ENCODE measurements at regions not wholly inside any gene's neighbourhood (a gene's known extent, or its start where the extent isn't known, plus 50 kb on each side); places are given as distances from the start of the nearest gene placed in this dataset.
"Not testable (repeated sequence)": the region's sequence is repeated elsewhere in the genome, so short reads cannot be mapped to it uniquely, and the experiment has no call there.

DNA sequence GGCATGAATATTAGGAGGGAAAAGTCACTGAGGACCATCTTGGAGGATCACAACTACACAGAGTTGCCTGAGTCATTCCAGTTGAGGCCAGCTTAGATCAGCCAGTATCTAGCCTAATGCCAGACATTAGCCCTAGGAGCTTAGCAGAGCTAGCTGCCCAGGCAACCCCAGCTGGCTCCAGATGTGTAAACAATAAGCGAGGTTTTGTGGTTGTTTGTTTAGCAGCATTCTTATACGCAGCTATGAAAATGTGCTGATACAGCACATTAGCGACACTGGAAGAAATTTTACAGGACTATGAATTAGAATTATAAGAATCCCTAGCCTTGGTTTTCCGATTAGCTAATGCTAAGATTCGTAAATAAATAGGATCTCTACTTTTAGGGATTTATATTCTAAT is 59.3 kb downstream of the BTBD3 start:
- no peak for DNase-seq (ENCODE audit: low spot score)

DNA sequence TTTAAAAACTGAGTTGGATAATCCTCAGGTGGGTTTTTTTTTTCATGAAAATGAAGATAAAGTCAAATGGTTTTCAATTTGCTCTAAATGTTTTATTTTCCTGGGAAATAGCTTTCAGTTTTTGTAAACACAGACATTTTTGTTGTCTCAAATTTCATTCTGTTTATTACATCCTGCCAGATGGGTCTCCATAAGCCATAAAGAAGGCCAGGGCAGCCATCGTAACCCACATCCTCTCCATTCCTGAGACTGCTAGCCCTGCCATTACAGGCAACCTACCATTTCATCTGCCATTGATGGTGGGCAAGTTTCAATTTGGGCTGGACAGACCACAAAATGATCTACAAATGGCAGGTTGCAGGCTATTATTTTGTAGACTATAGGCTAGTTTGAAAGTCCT is 60.8 kb downstream of the BTBD3 start:
- DNase-seq (ENCODE audit: low spot score) = no peak

DNA sequence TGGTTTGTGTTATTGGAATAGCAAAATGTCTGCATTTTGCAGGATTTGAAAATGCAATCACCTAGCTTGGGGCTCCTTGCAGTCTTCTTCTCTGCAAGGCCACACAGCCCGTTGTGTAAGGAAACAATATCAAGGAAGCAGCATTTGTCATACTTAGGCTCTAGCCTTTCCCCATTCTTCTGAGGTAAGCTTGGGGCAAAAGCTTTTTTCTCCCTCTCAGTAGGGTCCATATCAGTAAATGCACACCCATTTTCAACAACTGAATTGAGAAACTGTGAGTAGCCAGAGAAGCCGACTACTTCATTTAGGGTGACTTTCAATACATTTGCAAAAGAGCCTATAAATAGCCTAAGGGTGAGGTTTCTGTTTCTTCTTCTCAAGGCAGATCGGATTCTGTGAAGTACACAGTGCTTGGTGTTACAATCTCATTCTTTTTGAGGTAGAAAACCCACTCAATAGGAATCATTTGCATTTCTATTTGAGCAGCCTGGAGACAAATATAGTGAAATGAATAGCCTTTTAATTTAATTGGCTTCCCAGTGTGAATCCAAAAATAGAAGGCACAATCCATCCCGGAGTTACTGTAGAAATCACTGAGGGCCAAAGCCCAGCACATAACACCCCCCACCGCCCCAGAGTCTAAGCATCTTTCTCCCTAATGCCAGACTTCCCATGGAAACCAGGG is 61.8 kb downstream of the BTBD3 start:
- DNase-seq (ENCODE audit: low spot score) = no peak

GRCh38 chr20:11980263-11980662 is 62.6 kb downstream of the BTBD3 start:
- DNase-seq (ENCODE audit: low spot score) = no peak

- DNase-seq (ENCODE audit: low spot score) = no peak
Measured at GRCh38 chr20:11981366-11981947, 63.8 kb downstream of the BTBD3 start.

DNA sequence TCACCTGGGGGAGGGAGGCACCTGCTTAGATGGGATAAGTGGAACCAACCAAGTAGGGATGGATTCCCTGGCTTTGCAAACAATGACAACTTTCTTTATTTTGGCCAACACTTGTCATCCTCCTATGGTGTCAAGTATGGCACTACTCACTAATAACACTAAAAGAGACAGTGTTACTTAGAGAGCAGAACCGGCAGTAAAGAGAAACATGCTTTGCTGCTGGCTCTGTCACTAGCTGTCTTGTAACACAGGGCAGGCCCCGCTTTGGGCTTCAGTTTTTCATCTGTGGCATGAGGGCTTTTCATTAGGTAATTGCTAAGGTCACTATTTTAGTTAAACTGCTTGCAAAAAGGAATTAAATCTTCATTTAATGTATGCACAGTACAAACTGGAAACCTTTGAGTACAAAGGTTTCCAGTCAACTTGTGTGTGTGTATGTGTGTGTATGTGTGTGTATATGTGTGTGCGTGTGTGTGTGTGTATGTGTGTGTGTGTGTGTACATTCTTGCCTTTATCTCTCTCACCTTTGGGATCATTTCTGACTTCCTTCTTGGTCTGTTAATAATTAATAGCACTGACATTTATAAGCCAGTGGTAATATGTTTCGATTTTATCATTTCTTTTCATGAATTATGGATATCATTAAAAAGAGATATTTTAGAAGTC is 64.7 kb downstream of the BTBD3 start:
- DNase-seq (ENCODE audit: low spot score) = no peak

DNA sequence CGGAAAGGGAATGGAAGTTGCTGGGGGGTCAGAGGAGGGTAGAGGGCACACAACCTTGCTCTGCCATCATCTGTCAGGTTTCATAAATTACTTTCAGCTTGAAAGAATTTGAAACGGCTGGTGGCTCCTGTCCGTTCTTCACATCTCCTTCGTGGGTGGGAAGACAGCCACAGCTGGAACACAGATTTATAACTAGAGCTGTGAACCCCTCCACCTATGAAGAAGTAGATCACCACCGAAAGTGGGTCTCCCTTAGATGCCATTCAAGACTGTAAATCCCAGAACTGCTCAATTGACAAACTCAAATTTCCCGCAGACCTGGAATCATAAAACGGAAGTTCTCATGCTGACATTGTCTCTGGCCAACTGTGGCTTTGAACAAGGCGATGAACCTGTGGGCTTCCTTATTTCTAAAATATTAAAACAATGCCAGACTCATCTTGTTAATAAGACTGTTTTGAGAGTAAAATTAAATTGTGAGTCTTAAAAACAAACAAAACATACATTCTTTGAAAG is 65.3 kb downstream of the BTBD3 start:
- DNase-seq (ENCODE audit: low spot score) = no peak

GRCh38 chr20:11986954-11987353 is 69.3 kb downstream of the BTBD3 start:
- no peak for DNase-seq (ENCODE audit: low spot score)

DNA sequence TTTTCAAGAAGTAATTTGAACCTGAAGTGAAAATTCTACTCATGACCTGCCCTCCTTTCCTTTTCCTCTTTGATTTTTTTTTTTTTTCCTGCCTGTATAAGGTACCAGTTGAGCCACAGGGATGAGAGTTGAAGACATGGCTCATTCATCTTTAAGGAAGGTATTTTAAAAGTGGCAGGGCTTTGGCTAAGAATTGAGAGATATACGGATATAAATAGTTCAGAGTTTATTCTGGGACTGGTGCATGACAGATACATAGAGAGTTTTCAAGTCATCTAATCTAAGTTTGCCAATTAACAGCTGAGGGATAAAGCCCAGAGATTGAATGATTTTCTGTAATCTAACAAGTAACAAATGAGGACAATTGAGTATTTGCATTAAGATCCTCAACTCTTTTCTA is 69.8 kb downstream of the BTBD3 start:
- DNase-seq (ENCODE audit: low spot score) = no peak

GRCh38 chr20:11989018-11989771 is 71.5 kb downstream of the BTBD3 start:
- DNase-seq (ENCODE audit: low spot score) = no peak

DNA sequence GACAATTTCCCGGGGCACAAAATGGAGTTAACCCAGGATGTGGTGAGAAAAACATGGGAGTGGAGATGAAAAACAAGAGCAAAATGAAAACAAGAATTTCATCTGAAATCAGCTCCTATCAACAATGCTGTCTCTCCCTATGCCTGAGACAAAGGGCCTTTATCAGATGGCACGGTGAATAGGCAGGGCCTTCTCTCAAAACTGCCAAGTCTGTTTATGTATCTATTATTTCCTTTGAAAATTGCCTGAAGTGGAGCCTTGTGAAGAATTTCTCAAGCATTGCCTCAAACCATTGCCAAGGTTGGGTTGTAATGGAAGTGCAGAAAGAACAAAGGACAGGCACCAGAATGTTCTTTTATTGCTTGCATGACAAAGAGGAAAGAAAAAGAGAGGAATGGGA is 74.7 kb downstream of the BTBD3 start:
- DNase-seq (ENCODE audit: low spot score) = no peak

- DNase-seq (ENCODE audit: low spot score) = no peak
Measured at GRCh38 chr20:11993886-11994461, 76.3 kb downstream of the BTBD3 start.

GRCh38 chr20:11995805-11996567 is 78.3 kb downstream of the BTBD3 start:
- no peak for DNase-seq (ENCODE audit: low spot score)

- DNase-seq (ENCODE audit: low spot score) = not testable (repeated sequence)
Measured at GRCh38 chr20:12004776-12005175, 87.1 kb downstream of the BTBD3 start.

GRCh38 chr20:12012241-12013222 is 94.8 kb downstream of the BTBD3 start:
- DNase-seq (ENCODE audit: low spot score) = peak; percentile 35

DNA sequence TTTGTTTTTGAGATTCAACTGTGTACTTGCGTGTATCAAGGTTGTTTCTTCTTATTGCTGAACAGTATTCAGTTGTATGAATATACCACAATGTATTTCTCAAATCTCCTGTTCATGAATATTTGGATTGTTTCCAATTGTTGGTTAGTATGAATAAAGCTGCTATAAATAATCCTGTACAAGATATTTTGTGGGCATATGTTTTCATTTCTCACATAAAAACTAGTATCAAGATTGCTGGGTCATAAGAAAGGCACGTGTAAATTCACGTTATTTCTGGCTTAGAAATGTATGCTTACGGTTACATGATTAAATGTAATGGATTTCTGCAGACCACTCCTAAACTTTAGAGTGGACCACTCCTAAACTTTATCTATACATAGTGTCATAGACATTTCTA is 96.6 kb downstream of the BTBD3 start:
- DNase-seq (ENCODE audit: low spot score) = no peak

DNA sequence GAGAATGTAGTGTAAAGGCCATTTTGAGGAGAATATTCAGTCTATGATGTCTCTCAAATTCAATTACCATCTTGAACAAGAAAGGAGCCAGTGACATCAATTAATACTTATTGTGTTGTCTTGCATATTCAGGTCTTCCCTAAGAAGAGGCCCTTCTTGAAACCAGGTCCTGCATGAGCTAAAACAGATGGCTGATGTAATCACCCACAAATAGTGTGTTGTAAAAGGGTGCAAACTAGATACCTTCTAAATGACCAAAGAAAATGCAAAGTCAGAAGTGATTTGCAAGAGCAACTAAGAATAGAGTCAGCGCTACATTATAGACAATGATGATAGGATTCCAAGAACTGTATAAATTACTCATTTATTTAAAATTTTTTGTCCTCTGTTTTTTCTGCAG is 97.0 kb downstream of the BTBD3 start:
- no peak for DNase-seq (ENCODE audit: low spot score)

- no peak for DNase-seq (ENCODE audit: low spot score)
Measured at GRCh38 chr20:12016291-12016690, 98.6 kb downstream of the BTBD3 start.

- DNase-seq (ENCODE audit: low spot score) = no peak
Measured at GRCh38 chr20:12019715-12020114, 102.0 kb downstream of the BTBD3 start.

DNA sequence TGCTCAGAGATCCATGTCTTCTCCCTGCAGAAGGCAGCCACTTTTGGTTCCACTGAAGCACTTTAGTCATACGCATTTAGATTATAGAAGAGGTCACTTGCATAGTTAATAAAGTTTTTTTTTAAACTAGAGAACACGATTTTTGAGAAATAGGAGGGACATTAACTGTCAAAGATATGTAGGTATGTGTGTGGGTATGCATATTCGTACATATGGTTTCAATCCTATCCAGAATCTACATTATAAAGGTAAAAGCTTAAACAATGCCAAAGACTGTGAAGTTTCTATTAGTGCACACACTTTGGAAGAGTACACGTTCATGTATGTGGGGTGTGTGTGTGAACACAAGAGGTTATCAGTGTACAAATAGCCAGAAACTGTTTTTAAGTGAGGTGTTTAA is 103.2 kb downstream of the BTBD3 start:
- DNase-seq (ENCODE audit: low spot score) = no peak

All from hepatic stellate cell (primary cell).